GM18519 (cell line): ENCODE measurements at regions not wholly inside any gene's neighbourhood (a gene's known extent, or its start where the extent isn't known, plus 50 kb on each side); places are given as distances from the start of the nearest gene placed in this dataset.

Source experiments
- ATAC-seq: cut with Tn5 transposase; IDR thresholded peaks from one replicate; pipeline ENCODE4 v1.9.1; 2021; ENCODE audit warnings: mild to moderate bottlenecking, moderate library complexity; ENCODE audit not compliant: unreplicated experiment, low FRiP score

- no peak for ATAC-seq
These were observed 248.7 kb downstream of the RBFOX3 start for GRCh38 chr17:79361873-79362771.

GRCh38 chr17:79361221-79361734, 249.6 kb downstream of the RBFOX3 start:
- ATAC-seq, result no peak

GRCh38 chr17:79360196-79360595, 250.7 kb downstream of the RBFOX3 start:
- ATAC-seq, result no peak

GRCh38 chr17:79356839-79357447, 253.9 kb downstream of the RBFOX3 start:
- ATAC-seq, result no peak

GRCh38 chr17:79355165-79355564, 255.7 kb downstream of the RBFOX3 start:
- no peak for ATAC-seq

GRCh38 chr17:79354173-79354820, 256.6 kb downstream of the RBFOX3 start:
- ATAC-seq, result no peak

- no peak for ATAC-seq
These were observed 257.3 kb downstream of the RBFOX3 start for GRCh38 chr17:79353548-79353947.

- no peak for ATAC-seq
These were observed 257.8 kb downstream of the RBFOX3 start for GRCh38 chr17:79353016-79353415.

GRCh38 chr17:79350533-79350932, 260.3 kb downstream of the RBFOX3 start:
- no peak for ATAC-seq

- no peak for ATAC-seq
These were observed 261.1 kb downstream of the RBFOX3 start for GRCh38 chr17:79349506-79350400.

- no peak for ATAC-seq
These were observed 267.8 kb downstream of the ENGASE start for GRCh38 chr17:79342376-79342775.

- ATAC-seq, result no peak
These were observed 267.2 kb downstream of the ENGASE start for GRCh38 chr17:79341816-79342215.

- ATAC-seq, result no peak
These were observed 266.7 kb downstream of the ENGASE start for GRCh38 chr17:79341222-79341780.

- ATAC-seq, result peak; percentile 62
These were observed 266.0 kb downstream of the ENGASE start for GRCh38 chr17:79340333-79341221.

- no peak for ATAC-seq
These were observed 264.7 kb downstream of the ENGASE start for GRCh38 chr17:79339321-79339720.

GRCh38 chr17:79338604-79339003, 264.0 kb downstream of the ENGASE start:
- ATAC-seq, result no peak

GRCh38 chr17:79338152-79338551, 263.5 kb downstream of the ENGASE start:
- ATAC-seq, result no peak

GRCh38 chr17:79337053-79337452, 262.4 kb downstream of the ENGASE start:
- ATAC-seq, result no peak

- ATAC-seq, result no peak
These were observed 260.8 kb downstream of the ENGASE start for GRCh38 chr17:79335456-79335855.
